HG03442 (cell line): ENCODE measurements at regions not wholly inside any gene's neighbourhood (a gene's known extent, or its start where the extent isn't known, plus 50 kb on each side); places are given as distances from the start of the nearest gene placed in this dataset.

Experiments
- ATAC-seq: cut with Tn5 transposase; IDR thresholded peaks from one replicate; pipeline ENCODE4 v1.9.1; 2021; ENCODE audit warnings: mild to moderate bottlenecking, moderate library complexity; ENCODE audit not compliant: unreplicated experiment

DNA sequence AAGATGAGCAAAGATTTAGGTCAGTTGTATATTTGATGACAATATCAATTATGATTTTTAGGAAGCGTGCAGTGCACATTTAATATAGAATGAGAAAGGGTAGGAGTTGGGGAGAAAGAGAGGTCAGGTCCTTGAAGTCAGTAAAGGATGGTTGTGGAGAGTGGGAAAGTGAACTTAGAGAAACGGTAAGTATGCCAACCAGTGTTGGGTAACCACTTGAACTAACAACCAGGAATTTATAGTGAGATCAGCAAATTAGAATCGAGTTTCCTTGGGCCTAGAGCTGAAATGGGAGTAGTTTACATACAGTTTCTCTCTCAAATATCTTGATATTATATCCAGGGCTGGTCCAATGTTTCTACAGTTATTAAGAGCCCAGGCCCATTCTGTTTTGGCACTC, 188.5 kb upstream of the RBMS3 start:
- ATAC-seq, result no peak

DNA sequence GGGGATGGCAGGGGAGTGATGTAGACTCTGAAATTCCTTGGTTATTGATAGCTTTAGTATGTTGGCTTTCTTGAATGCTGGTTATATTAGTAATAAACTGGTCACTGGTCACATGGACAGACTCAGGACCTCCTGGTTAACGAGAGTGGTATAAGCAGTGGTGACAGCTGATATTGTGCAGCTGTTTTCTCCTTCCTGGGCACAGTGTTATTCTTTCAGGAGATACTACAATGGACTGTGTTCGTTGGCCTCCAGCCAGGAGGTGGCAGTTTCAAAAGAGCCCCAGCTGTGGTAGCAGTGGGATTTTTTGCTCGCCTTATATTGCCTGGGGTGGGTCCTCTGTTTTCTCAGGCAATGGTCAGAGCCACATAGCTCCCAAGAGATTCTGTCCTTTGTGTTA, 181.6 kb upstream of the RBMS3 start:
- no peak for ATAC-seq

DNA sequence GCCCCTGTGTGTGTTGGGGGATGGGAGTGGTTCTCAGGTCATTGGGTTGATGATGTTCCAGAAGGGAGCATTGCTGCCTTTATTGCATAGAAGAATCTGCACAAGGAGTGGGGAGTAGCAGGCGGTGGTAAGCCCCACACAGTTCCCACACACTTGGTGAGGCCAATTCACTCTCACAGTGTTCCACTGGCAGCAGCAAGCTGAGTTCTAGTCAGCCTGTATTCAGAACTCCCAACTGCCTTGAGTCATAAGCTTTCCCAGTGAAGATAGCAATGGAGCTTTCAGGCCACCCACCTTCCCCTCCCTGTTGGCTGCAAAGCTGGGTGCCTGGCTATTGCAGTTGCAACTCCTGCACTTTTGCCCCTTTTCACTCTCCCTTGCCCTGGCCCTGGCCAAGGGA, 181.1 kb upstream of the RBMS3 start:
- ATAC-seq, result no peak

DNA sequence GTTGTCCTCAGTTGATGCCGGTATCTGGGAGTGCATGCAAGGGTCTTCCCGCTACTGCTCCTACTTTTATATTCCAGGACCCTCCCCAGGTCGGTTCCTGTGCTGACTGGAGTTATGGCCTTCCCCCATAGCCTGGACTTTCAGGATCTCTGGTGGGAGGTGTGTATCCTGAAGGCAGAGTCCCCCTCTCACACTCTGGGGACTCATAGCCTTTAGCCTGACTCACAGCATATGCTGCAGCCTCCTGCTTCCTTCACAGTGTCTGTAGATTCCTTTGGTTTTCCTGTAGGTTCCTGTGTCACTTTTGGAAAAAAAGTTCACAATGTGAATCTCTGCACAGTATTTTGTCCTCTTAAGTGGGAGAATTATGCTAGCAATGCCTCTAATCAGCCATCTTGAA, 180.6 kb upstream of the RBMS3 start:
- ATAC-seq, result no peak

DNA sequence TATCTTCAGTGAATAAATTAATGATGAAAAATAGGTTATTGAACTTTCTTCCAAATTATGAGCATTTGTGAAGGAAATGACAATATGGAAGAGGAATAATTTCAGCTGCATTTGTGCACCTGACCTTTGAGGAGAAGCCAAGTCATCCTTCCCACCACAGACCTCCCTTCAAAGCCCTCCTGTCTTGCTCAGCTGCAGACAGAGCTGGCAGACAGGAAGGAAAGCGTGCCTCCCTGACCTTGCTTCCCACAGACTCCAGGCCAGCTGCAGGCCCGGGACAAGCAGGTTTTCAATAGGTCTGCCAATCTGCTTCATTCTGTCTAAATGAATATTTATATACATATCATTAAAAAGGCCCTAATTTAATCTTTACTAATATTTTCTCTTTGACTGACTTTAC, 152.9 kb upstream of the RBMS3 start:
- no peak for ATAC-seq

DNA sequence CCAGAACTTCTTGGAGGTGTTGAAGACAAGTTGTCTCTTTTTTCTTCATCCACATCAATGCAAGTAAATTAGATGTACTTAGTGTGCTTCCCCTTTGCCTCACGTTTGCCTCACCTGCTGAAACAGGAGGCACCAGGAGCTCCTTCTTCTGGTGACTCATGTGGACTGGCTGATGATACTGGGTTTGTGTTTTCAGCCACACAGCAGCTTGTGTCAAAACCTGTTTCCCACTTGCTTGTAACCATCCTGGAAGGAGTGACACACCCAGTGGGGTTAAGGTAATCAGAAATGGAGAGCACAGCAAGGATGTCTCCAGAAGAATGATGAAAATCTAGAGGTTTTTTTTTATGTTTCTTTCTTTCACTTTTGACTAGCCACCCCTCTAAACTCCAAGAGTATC, 143.3 kb upstream of the RBMS3 start:
- ATAC-seq, result no peak

DNA sequence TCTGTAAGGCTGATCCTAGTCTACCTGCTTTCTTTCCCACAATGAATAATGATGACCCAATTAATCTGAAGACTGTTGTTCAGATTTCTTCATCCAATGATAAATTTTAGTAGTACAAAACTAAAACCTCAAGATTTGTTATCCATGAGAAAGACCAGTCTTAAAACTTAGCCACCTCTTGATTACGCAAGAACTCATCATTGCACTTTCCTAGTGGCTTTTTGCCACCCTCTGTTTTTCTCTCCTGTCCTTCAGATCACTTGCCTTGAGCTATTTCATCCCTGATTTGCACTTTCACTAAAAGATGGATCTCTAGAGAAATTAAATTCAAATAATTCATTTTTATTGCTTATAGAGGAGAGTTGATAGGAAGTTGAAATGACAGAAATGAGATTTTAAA, 142.7 kb upstream of the RBMS3 start:
- ATAC-seq, result no peak

DNA sequence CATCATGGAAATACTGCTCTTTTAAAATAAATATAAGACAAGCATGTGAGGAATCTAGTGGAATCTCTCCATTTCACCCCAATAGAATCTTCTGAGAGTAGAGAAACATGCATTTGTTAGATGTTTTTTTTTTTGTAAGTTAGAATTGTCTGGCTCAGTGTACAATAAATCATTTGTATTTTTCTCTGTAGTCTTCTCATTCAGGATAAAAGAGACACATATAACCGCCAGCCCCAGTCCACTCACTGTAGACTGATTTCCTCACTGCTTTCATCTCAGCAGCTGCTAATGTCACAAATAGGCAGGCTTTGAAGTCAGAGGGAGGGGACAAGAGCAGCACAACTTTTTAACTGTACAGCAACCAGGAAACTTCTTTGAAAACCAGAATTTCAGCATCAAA, 140.2 kb upstream of the RBMS3 start:
- ATAC-seq, result no peak

DNA sequence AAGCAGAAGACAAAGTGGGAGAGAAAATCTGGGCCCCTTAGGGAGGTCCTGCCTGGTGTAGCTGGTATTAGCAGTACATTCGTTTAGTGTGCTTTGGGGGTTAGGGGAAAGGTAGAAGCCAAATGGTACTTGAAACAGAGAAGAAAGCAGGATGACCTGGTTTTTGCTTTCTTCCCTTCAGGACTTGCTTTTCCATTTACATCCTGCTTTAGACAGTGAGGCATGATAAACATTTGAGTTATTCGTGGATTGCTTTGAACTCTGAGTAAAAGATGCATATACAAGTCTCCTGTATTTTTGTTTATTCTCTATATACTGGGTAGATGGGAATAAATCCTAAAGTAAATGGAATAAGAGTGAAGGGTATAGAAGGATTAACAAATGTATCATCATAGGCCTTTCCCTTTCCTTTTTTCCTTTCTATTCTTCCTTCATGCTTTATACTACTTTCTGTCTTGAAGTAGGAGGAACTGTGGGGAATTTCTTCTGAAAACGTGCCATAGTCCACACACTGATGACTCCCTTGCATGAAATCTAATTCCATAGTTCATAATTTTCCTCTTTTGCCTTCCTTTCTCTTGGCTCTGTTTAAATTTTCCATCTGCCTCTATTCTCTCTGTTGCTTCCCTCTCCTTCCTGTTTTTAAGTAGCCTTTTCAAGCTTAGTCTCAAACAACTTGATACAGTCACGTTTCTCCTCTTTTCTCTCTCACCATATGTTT, 139.5 kb upstream of the RBMS3 start:
- ATAC-seq, result no peak

DNA sequence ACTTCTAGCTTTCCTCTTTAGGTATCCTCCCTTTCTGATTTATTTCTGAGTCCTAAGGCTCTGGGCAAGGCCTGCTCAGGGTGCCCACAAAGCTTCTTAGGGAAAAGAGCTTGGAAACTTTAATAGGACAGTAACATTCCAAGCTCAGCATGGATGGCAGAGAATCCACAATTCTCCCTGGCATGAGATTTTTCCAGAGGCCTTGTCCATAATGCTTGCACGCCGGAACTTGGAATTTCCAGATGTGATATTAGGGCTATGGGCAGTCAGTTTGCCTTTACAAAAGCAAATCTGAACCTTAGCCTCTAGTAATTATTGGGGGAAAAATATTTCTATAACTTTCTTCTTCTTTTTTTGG, 139.0 kb upstream of the RBMS3 start:
- ATAC-seq, result no peak

DNA sequence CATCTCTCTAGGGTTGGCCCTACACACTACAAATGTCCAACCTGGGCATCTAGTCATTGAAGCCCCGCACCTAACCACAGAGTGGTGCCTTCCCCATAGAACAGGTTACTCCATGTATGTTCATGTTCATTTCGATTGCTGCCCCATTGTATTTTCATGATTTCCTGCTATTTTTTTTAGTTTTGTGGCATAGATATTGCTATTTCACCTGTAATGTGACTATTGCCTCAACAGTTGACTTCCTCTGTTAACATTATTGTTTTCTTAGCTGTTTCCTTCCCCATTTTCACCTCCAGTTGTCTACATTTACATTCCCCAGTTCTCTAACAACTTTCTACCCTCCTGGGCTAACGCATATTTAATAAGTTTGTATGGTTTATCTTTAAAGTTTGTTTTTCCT, 137.7 kb upstream of the RBMS3 start:
- no peak for ATAC-seq

DNA sequence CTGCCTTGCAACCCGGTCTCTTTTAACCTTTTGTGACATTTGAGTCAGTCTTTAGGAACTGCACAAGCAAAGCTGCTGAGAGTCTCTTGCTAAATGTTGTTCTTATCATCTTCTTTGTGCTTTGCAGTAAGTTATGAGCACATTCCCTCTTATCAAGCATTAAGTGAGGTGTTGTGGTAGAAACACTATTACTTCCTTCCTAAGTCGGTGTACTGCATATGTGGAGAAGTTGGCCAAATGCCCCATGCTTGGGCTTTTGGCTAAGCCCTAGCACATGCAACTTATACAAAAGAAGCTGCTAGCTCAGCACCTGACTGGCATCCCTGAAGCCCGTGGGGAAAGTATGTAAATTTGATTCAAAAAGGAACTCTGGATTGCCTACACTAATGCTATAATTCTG, 136.5 kb upstream of the RBMS3 start:
- ATAC-seq, result no peak

DNA sequence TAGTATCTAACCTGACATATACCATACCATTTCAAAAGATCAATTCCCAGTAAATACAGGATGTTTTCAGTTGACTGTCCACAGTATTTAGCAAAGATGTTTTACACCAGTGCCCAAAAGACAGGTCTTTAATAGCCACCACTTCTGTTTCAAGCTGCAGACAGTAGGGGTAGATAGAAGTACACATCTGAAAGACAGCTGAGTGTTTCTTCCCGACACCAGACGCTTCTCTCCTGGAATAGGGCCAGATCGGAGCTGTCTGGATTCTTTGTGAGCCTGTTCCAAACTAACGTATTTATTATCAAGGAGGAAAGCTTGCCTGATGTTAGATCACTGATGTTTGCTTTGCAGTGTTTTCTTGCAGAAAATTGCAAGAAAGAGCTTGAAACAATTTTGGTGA, 136.1 kb upstream of the RBMS3 start:
- no peak for ATAC-seq

DNA sequence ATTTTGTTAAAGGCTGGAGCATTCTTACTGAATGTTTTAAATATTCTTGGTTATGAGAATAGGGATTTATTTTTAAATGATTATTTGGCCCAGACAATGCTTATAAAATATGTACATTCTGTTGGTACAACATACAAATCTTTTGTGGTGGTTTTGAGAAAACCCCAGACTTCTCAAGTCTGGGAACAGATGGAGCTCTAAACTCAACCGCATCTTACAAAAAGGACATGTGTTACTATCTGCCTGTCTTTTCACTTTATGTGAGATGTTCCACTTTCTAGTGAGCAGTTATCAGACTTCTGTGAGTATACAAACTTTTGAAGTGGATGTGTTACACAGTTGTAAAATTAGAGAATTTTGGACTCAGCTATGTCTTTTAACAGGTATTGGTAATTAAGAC, 135.5 kb upstream of the RBMS3 start:
- ATAC-seq, result no peak

DNA sequence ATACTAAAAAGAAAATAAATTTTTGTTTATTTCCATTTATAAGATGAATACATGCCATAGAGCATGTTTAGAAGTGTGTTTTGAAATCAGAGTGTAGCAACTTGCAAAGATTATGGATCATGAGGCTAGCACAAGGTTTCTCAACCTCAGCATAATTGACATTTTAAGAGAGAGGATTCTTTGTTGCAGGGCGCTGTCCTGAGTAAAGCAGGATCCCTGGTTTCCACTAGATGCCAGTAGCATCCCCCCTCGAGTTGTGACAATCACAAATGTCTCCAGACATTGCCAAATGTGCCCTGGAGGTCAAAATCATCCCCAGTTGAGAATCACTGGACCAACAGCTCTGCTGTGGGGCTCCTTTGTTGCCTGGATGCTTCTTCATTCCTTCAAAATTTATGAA, 128.5 kb upstream of the RBMS3 start:
- ATAC-seq, result no peak

DNA sequence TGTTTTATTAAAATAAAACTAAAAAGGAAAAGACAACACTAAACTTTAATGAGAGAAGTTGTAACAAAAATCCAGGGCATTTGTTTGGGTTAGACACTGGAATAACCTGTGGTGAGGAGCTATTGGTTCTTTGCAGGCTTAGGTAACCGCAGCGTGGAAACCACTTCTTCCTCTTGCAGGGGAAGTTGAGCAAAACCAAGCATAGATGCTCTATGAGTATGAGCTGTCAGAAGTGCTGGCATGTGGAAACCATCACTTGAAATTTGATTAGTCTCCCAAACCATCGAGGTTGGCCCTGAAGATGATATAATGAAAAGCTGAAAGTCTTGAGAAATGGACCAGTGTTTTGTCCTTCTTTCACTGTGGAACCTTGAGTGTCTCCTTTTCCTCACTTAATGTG, 127.1 kb upstream of the RBMS3 start:
- ATAC-seq, result peak; percentile 70

DNA sequence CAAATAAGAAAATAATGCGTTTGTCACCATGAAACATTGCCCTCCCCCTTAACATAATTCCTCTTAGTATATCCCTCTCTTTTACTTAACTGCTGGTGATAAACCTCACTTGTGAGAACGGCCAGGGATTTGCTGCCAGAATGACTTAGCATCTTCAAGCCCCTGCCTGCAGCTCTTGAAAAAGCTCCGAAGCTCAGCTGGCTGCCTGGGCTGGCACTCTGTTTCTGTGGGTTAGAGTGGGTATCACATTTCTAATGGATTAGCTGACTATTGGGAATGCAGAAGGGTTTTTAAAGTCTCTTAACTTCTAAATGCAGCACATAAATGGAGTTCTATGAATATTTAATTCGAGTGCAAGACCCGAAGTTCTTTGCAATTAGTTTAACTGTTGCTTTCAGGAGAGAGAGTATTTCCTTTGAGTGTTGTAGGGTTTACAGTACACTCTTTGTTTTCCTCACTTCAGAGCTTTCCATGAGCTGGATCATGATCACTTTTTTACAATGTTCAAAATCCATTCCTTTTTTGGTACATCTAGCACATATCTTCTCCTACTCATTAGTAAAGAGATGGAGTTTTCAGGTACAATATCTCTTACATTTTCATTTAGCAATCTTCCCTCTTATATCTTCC, 124.7 kb upstream of the RBMS3 start:
- ATAC-seq, result no peak

DNA sequence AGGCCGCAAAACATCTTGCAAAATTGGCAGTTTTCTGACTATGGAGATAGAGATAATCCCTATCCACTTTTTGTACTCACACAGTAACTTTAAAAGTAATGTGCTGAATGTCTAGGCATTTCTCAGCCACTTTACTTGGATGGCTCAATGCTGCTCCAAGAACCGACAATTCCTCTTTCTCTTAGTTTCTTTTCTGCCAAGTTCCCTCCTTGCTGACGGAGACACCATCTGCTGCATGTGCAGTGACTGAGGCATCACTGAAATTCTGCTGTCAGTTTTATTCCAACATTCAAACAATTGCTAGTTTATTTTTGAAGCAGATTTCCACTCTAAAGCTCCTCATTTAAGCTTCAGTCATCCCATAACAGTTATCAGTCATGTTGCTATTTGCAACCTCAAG, 116.0 kb upstream of the RBMS3 start:
- ATAC-seq, result no peak

DNA sequence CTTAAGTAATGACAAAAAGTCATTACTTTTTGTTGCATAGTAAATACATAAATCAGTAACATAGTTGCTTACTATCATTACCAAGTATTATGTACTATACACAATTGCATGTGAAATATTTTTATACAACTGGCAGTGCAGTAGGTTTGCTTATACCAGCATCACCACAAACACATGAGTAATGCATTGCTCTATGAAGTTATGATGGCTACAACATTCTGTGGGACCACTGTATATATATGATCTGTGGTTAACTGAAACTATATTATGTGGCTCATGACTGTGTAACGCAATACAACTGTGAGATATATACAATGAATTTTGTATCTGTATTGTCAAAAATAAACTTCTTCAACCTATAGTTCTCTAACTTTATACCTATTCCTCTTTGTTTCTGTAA, 113.7 kb upstream of the RBMS3 start:
- ATAC-seq, result no peak

DNA sequence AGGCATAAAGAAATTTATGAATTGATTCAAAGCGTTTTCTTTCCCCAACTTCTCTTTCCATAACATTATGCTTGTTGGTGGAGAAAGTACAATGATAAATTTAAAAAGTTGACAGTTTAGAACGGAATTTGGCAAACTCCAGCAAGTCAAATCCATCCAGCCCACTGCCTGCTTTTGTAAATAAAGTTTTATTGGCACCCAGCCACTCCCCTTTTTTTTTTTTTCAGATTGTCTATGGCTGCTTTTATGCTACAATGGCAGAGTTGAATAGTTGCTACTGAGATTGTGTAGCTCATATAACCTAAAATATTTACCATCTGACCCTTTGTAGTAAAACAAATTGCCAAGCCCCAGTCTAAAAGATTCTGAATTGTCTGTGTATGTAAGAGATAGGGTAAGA, 112.8 kb upstream of the RBMS3 start:
- no peak for ATAC-seq

DNA sequence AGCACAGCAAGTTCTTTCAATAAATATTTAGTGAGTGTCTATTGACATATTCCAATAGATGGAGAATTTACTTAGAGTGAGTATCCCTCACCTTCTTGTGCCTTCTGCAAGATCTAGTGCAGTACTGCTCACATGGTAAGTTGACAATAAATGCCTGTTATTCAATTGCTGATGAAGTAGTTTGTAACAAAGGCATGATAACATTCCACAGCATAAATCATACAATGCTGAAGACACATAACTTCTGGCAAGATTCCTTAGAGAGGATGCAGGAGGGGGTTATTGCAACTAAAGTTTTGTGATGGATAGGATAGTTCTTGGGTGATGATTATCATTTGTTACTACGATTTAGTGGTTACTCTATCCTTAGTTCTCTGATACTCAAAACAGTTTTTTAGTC, 112.2 kb upstream of the RBMS3 start:
- no peak for ATAC-seq

DNA sequence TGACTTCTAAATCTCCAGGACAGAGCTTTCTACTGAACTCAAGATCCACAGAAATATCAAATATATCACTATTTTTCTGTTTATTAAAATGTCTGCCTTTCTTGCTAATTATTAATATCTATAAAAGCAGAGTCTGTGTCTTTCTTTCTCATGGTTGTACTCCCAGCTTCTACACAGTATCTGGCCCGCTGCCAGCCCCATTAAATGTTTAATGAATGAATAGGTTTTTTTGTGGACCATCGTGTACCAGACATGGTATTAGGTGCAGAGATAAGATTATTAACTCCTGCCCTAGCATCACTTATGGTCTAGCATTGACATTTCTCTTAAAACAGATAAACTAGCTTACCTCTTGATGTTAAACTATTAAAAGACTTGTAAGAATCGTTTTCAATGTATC, 111.4 kb upstream of the RBMS3 start:
- no peak for ATAC-seq
